ENCODE measurements at regions not wholly inside any gene's neighbourhood (a gene's known extent, or its start where the extent isn't known, plus 50 kb on each side); places are given as distances from the start of the nearest gene placed in this dataset.
A peak's percentile ranks its signal among the peaks of the same experiment; 100 is the strongest.

DNA sequence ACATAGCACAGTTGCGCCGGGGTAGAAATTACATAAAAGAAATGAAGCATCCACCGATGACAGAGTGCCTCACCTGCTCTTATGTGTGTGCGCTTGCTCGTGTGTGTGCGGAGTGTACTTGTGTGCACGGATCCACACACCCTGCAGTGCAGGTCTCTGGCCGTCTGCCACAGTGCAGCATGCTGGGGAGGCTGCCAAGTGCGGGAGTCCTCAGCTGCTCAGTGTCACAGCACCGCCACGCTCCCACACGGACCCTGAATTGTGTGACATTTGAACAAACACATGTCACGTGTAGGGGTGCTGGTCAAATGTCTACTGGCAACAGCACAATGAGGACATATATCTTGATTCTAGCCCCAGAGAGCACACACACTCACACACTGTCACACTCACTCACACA lies 243.0 kb upstream of the MYOCD start:
- CTCF ChIA-PET, result interaction anchor here (1.3 kb wide), 1 partner anchor 320 kb away, joined by 4 read pairs; no protein-coding TSS in a partner anchor

DNA sequence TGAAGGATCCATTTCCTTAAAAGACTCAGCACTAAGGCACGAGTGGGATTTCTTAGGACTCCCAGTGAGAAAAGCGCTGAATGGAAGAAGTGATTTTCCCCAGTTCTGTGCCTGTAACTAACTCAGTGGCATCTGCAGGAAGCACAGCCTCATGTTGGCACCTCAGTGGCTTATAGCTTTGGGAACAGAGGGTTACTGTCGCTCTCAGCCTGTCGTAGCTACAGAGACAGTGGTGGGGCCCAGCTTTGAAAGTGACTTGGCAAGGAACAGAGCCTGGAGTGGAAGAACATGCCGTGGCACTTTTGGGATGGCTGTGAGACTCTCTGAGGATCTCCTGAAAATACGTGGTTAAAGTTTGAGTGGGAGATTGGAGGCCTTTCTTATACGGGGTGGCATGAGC lies 242.4 kb upstream of the MYOCD start:
- TF ChIP-seq, protein P1, sequence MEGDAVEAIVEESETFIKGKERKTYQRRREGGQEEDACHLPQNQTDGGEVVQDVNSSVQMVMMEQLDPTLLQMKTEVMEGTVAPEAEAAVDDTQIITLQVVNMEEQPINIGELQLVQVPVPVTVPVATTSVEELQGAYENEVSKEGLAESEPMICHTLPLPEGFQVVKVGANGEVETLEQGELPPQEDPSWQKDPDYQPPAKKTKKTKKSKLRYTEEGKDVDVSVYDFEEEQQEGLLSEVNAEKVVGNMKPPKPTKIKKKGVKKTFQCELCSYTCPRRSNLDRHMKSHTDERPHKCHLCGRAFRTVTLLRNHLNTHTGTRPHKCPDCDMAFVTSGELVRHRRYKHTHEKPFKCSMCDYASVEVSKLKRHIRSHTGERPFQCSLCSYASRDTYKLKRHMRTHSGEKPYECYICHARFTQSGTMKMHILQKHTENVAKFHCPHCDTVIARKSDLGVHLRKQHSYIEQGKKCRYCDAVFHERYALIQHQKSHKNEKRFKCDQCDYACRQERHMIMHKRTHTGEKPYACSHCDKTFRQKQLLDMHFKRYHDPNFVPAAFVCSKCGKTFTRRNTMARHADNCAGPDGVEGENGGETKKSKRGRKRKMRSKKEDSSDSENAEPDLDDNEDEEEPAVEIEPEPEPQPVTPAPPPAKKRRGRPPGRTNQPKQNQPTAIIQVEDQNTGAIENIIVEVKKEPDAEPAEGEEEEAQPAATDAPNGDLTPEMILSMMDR (IDR thresholded peaks at IDR 0.05; ENCODE audit: control extremely low read depth, extremely low read depth, low read depth, missing control alignments), result no peak
- ChIA-PET CTCF (interaction anchor here (1.4 kb wide), 1 partner anchor 9 kb away, joined by 3 read pairs; no protein-coding TSS in a partner anchor), POLR2A (interaction anchor here (0.6 kb wide), 1 partner anchor 10 kb away, joined by 3 read pairs; no protein-coding TSS in a partner anchor)
- DNase-seq (ENCODE audit: extremely low spot score), result no peak

More for the DNA sequence above, 243.0 kb upstream of the MYOCD start:
- POLR2A ChIA-PET, result no interaction called here
- TF ChIP-seq, protein P1 (IDR thresholded peaks at IDR 0.05; ENCODE audit: control extremely low read depth, extremely low read depth, low read depth, missing control alignments), result no peak
- no peak for DNase-seq (ENCODE audit: extremely low spot score)

DNA sequence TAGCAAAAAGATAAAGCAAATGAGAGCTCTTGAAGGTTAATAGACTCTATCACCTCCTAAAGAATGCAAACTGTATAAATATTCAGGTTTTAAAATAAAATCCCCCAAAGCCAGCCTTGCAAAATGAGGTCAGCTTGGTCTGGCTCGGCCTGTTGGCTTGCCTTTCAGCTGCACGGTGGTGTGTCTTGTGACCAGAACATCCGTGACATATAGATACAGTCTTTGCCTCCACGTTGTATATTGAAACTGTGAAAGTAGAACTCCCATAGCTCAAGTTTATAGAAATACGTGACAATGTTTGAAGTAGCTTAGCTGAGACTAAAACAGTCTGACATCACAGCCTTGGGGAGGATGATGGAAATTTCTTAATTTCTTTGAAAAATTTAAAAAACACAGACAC lies 236.6 kb upstream of the MYOCD start:
- TF ChIP-seq, protein P1 (IDR thresholded peaks at IDR 0.05; ENCODE audit: control extremely low read depth, extremely low read depth, low read depth, missing control alignments), result no peak
- POLR2A ChIA-PET, result no interaction called here
- CTCF ChIA-PET, result interaction anchor here (1.0 to 2.5 kb wide), 4 partner anchors 8 to 117 kb away, joined by 3 to 9 read pairs (median 4); no protein-coding TSS in a partner anchor
- DNase-seq (ENCODE audit: extremely low spot score), result peak; percentile 46

DNA sequence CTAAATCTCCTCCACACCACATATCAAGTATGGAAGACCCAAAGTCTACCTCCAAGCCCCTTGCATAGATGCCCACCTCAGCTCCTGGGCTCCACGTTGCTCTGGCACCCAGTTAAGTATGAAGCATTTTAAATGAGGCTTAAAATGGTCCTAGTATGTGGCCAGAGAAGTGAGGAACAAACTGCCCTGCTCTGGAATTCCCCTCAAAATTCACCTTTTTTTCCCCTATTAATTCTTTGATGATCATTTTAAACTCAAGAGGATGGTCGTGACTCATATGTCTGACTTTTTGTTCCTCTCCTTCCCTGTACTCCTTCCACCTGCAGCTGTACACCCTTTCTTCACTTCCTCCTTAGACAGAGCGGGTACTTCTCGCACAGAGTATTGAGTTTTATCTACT lies 234.5 kb upstream of the MYOCD start:
- peak; percentile 58 for DNase-seq (ENCODE audit: extremely low spot score)
- POLR2A ChIA-PET, result no interaction called here
- TF ChIP-seq, protein P1 (IDR thresholded peaks at IDR 0.05; ENCODE audit: control extremely low read depth, extremely low read depth, low read depth, missing control alignments), result no peak
- CTCF ChIA-PET, result interaction anchor here (1.5 to 2.5 kb wide), 2 partner anchors 10 to 115 kb away, joined by 5 to 9 read pairs; no protein-coding TSS in a partner anchor

DNA sequence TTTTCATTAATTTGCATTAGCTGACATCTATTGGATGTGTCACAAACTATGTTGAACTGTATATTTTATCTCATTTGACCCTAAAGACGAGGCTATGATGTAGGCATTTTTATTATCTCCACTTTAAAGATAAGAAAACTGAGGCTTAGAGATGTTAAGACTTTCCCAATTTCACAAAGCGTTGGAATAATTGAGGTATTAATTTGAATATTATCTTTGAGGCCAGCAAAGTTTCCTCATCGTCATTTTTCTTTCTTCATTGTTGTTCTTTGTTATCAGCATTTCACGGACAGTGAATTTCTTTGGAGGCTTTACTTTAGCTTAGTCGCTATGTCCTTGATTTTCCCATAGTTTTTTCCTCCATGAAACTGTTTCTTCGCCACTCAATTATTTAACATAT lies 227.5 kb upstream of the MYOCD start:
- ChIA-PET CTCF (no interaction called here), POLR2A (no interaction called here)
- TF ChIP-seq, protein P1 (IDR thresholded peaks at IDR 0.05; ENCODE audit: control extremely low read depth, extremely low read depth, low read depth, missing control alignments), result no peak
- no peak for DNase-seq (ENCODE audit: extremely low spot score)

DNA sequence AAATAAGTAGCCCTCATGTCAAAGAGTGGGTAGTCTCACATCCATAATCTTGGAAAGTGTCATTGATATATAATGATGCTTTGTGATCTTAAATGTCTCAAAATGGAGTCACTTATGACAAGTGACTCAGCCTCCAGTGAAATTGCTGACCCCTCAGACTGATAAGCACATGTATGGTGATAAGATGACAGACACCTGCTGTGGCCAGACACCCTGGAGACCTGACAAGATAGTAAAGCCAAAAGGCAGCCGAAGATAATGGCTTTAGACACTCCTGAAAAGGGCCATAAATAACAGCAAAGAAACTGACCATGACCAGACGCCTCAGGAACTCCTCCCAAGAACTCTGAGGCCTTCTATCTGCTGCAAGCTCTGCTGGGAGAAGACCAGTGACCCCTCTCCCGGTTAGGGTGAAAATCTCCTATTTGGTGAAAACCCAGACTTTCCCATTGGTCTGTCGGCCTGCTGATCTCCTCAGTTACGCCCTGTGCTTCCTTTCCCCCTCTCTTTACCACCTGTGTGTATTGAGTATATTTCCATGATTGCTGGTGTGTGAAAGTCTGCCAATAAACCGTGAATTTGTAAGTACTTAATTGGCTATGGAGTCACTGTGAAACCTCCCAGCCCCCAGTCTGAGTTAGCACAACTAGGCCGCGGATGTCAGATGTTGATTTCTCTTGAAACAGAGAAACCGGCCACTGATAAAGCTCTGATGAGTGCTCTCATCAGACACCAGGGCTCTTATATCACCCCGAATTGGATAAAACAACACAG lies 226.7 kb upstream of the MYOCD start:
- no peak for DNase-seq (ENCODE audit: extremely low spot score)
- ChIA-PET CTCF (no interaction called here), POLR2A (no interaction called here)
- TF ChIP-seq, protein P1 (IDR thresholded peaks at IDR 0.05; ENCODE audit: control extremely low read depth, extremely low read depth, low read depth, missing control alignments), result no peak

All from GM10248 (cell line).